ENCODE measurements at regions not wholly inside any gene's neighbourhood (a gene's known extent, or its start where the extent isn't known, plus 50 kb on each side); places are given as distances from the start of the nearest gene placed in this dataset.
"Not testable (repeated sequence)": the region's sequence is repeated elsewhere in the genome, so short reads cannot be mapped to it uniquely, and the experiment has no call there.

GRCh38 chr2:149863227-149863626 is 275.7 kb upstream of the MMADHC start:
- no peak for DNase-seq (ENCODE audit: low read depth in 2 of 2)

DNA sequence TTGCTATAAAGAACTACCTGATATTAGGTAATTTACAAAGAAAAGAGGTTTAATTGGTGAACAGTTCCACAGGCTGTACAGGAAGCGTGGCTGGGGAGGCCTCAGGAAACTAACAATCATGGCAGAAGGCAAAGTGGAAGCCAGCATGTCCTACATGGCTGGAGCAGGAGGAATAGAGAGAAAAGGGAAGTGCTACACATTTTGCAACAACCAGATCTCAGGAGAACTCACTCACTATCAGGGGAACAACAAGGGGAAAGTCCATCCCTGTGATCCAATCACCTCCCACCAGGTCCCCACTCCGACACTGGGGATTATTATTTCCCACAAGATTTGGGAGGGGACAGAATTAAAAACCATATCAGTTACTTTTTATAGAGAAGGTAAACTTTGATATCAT is 273.5 kb upstream of the MMADHC start:
- no peak for DNase-seq (ENCODE audit: low read depth in 2 of 2)

GRCh38 chr2:149860276-149860921 is 272.8 kb upstream of the MMADHC start:
- peak; percentile 71 to 78 for DNase-seq (ENCODE audit: low read depth in 2 of 2)

- DNase-seq (ENCODE audit: low read depth in 2 of 2), result peak in 1 of 2 experiments; percentile 30
These were observed 271.5 kb upstream of the MMADHC start for GRCh38 chr2:149858901-149859634.

DNA sequence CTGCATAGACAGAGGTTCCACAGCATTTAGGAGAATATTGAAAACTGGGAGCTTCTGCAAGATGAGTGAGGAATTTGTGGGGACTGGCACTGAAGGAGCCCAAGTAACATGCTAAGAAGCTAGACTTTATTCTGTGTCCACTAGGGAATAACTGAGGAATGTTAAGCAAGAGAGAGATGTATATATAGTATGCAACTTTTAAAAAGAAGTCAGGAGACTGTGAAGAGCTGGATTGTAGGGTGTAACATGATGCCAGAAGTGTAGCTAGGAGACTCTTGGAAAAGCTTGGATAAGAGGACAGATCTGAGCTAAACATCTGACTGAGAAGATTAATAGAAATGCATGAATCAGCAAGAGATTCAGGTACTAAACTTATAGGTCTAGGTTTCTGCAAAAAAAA is 270.6 kb upstream of the MMADHC start:
- DNase-seq (ENCODE audit: low read depth in 2 of 2), result no peak

- no peak for DNase-seq (ENCODE audit: low read depth in 2 of 2)
These were observed 269.8 kb upstream of the MMADHC start for GRCh38 chr2:149857344-149857743.

- not testable (repeated sequence) for DNase-seq (ENCODE audit: low read depth in 2 of 2)
These were observed 268.3 kb upstream of the MMADHC start for GRCh38 chr2:149855859-149856258.

- DNase-seq (ENCODE audit: low read depth in 2 of 2), result no peak
These were observed 262.0 kb upstream of the MMADHC start for GRCh38 chr2:149849591-149849990.

DNA sequence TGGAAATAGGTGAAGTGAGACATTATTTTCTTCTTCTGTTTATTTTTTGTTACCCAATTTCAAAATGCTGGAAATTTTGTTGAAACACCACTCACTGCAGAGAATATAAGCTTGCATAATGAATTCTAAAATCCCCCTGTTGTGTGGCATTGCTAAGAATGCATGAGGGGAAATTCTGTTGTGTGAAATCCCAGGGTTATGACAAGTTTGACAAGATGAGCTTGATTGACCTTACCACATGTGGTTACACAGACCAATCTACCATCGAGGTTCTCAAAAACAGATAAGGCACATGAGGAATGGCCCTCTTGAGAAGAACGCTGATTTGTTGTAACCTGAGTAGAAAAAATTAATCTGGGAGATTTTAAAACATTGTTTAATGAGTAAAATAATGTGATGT is 261.6 kb upstream of the MMADHC start:
- DNase-seq (ENCODE audit: low read depth in 2 of 2), result no peak

DNA sequence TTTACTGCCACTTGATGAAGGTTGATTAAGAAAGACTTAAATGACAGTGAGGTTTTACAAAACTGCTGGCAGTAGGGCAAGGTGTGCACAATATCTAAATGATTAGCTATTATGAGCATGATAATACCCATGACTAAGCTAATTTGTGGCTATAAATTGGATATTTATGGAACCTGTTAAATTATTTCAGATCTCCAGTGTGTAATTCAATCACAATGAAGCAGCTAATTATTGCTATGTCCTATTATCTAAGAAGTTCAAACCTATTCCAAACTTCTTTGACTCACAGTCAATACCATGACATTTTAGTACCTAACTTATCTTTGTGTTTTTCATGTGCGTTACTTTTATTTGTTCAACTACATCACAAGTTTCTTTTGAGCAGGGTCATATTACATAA is 253.8 kb upstream of the MMADHC start:
- no peak for DNase-seq (ENCODE audit: low read depth in 2 of 2)

GRCh38 chr2:149832324-149832723 is 244.7 kb upstream of the MMADHC start:
- DNase-seq (ENCODE audit: low read depth in 2 of 2), result no peak

DNA sequence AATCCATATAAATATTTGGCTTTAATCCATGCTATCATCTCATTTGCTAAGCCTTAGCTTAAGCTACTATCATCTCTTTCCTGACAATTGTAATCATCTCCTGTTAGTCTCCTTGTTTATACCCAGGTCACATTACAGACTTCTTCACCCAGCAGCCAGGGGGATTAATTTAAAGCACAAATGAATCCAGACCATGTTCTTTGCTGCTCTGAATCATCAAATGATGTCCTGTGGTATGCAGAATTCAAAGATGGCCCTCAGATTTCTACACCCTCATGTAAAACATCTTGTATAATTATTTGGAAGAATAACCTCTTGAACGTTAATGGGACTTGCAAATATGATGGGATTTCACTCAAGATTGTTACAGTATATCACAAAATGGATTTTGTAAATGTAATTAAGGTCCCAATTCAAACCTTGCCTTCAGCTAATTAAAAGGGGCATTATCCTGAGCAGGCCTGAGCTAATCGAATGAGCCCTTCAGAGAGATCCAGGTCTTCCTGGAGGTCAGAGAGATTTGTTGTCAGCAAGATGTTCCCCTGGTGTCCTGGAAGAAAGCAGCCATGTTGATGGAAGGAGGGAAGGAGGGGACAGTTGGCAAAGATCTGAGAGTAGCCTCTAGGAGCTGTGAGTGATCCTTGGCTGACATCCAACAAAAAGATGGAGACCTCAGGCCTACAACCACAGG is 241.1 kb upstream of the MMADHC start:
- DNase-seq (ENCODE audit: low read depth in 2 of 2), result no peak

DNA sequence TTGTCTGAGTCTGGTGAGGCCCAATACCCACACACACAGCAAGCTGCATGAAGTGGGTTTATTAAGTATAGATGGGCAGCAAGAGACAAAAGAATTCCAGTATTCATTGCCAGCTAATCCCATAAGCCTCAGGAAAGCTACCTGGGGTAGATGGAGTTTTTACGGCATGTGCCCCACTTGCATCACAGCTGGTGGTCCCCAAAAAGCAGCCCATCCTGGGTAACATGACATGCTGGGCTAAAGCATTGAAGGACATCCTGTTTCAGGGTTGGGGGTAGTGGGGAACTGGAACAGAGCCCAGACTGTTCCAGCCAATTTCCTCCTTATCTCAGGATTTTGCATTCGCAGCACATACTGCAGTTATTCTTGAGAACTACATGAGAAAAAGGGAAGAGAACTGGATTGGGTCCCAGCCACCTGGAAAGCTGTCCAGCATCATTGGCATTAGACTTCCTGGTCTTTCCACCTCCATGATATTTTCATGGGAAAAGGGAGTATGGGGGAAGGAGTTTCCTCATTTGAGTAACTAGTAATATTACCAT is 240.1 kb upstream of the MMADHC start:
- DNase-seq (ENCODE audit: low read depth in 2 of 2), result no peak

GRCh38 chr2:149826471-149827125 is 239.0 kb upstream of the MMADHC start:
- DNase-seq (ENCODE audit: low read depth in 2 of 2), result no peak

- DNase-seq (ENCODE audit: low read depth in 2 of 2), result no peak
These were observed 237.9 kb upstream of the MMADHC start for GRCh38 chr2:149825473-149825872.

DNA sequence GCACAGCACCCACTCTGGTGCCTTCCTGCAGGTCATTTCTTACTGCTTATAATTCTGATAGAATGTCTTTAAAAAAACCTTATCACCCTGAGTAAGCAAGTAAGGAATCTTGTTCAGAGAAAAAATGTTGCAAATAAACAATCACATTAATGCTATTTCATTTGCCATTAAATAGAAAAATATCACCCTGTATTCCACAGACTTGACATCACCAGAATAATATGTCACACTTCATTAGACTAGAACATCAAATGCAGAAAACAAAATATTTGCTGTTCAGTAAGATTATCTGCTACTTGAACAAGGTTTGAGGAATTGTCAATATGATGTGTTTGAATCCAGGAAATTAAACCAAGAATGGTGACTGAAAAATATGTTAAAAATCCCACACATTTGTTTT is 236.6 kb upstream of the MMADHC start:
- DNase-seq (ENCODE audit: low read depth in 2 of 2), result no peak

- no peak for DNase-seq (ENCODE audit: low read depth in 2 of 2)
These were observed 231.9 kb upstream of the MMADHC start for GRCh38 chr2:149819356-149819957.

- DNase-seq (ENCODE audit: low read depth in 2 of 2), result no peak
These were observed 229.4 kb upstream of the MMADHC start for GRCh38 chr2:149816756-149817551.

- no peak for DNase-seq (ENCODE audit: low read depth in 2 of 2)
These were observed 228.4 kb upstream of the MMADHC start for GRCh38 chr2:149815941-149816340.

DNA sequence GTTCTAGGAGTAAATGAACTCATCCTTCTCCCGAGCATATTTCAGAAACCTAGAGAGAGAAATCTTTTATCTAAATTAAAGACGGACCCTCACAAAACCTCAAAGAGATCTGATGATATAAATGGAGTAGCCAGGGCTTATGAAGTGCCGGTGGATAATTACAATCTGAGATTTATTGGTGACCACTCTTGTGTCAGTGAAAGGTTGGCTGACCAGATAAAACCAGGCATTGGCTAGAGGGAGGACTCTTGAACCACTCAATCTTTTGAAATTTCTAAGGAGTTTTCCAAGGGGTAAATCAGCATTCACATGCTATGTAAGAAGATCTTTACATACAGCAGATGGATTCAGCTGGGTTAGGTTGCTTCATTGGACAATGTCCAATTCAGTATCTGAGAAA is 227.3 kb upstream of the MMADHC start:
- DNase-seq (ENCODE audit: low read depth in 2 of 2), result no peak

DNA sequence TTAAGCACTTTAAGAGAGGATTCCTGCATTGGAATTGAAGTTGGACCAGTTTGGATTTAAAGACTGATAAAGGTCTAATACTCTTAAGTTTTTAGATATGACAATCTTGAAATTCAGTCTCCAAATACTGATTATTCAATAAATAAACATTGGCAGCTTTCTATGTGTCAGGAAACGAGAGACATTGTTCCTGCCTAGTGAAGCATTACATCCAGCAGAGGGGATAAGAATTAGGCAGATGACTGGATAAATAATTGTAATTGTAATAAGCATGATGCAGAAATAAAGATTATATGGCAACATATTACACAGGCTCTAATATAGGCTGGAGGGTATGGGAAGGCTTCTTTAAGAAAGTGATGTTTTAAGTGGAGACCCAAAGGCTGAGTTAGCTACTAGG is 226.5 kb upstream of the MMADHC start:
- no peak for DNase-seq (ENCODE audit: low read depth in 2 of 2)
